DND-41 (cell line): ENCODE measurements at regions not wholly inside any gene's neighbourhood (a gene's known extent, or its start where the extent isn't known, plus 50 kb on each side); places are given as distances from the start of the nearest gene placed in this dataset.

ENCODE experiments used
- CTCF ChIP-seq: IDR thresholded peaks from 2 replicates; pipeline ENCODE4 v1.5.1; 2012; ENCODE audit warnings: borderline replicate concordance, low read length, moderate library complexity, mild to moderate bottlenecking; ENCODE audit not compliant: poor library complexity, severe bottlenecking; ENCODE audit errors: extremely low read depth
- EZH2 ChIP-seq: IDR thresholded peaks from 3 replicates; pipeline ENCODE4 v1.6.1; 2012; ENCODE audit warnings: borderline replicate concordance, low read depth, mild to moderate bottlenecking, moderate library complexity, low read length, inconsistent platforms; ENCODE audit not compliant: severe bottlenecking

GRCh38 chr18:41378598-41378997, 576.4 kb upstream of the PIK3C3 start:
- TF ChIP-seq CTCF (no peak), EZH2 (no peak)
